Upper lobe of left lung (tissue), 6 donors: ENCODE measurements at regions not wholly inside any gene's neighbourhood (a gene's known extent, or its start where the extent isn't known, plus 50 kb on each side); places are given as distances from the start of the nearest gene placed in this dataset.

Experiments
- ATAC-seq, 2 donors: fragments of 200-7000 bp; cut with Tn5 transposase; one replicate each; pipeline ENCODE4 v1.9.1; 2022; ENCODE audit warnings: mild to moderate bottlenecking in 2 of 2, moderate library complexity in 2 of 2; ENCODE audit not compliant: low FRiP score in 2 of 2
- DNase-seq, 2 donors: peaks; one replicate each; pipeline ENCODE4 v3.0.0-alpha.2; 2019 to 2020
- H3K27ac ChIP-seq, 4 donors: fragments of 200-600 bp; sonication (generic); one replicate each; pipeline ENCODE4 v1.5.1; 2016 to 2019
- H3K27me3 ChIP-seq, 4 donors: fragments of 200-600 bp; sonication (generic); one replicate each; pipeline ENCODE4 v1.5.1; 2017 to 2019
- H3K36me3 ChIP-seq, 4 donors: fragments of 200-600 bp; sonication (generic); one replicate each; pipeline ENCODE4 v1.5.1; 2016 to 2019
- H3K4me1 ChIP-seq, 4 donors: fragments of 200-600 bp; sonication (generic); one replicate each; pipeline ENCODE4 v1.5.1; 2018 to 2019
- H3K4me3 ChIP-seq, 4 donors: fragments of 200-600 bp; sonication (generic); one replicate each; pipeline ENCODE4 v1.5.1; 2017 to 2019; ENCODE audit warnings: mild to moderate bottlenecking in 2 of 4, moderate library complexity in 1 of 4
- H3K9me3 ChIP-seq, 4 donors: fragments of 200-600 bp; sonication (generic); one replicate each; pipeline ENCODE4 v1.5.1; 2018 to 2019
- EP300 ChIP-seq, 4 donors: sonication (generic); formaldehyde crosslinking; IDR thresholded peaks; one replicate each; pipeline ENCODE4 v1.5.1; 2017; ENCODE audit warnings: antibody characterized with exemption in 4 of 4, control low read depth in 2 of 4
- POLR2A ChIP-seq, 4 donors: fragments of 450-650 bp; IDR thresholded peaks; one replicate each; pipeline ENCODE4 v1.5.1; 2016 to 2017; ENCODE audit warnings: antibody characterized with exemption in 4 of 4, mild to moderate bottlenecking in 2 of 4
- POLR2AphosphoS5 ChIP-seq, 2 donors: sonication (generic); formaldehyde crosslinking; IDR thresholded peaks; one replicate each; pipeline ENCODE4 v1.5.1; 2017; ENCODE audit warnings: antibody characterized with exemption in 2 of 2
- WGBS, 2 donors: methylation state at CpG; one replicate each; pipeline ENCODE4 v1.1.5; 2017 to 2018; 5-methylcytosine and 5-hydroxymethylcytosine counted together
- TF ChIP-seq, protein P1 (sequence below), 6 experiments: fragments of 450-650 bp in 4 of 6; fragments of 200-600 bp in 2 of 6; sonication (generic) in 2 of 6; IDR thresholded peaks; one replicate each; pipeline ENCODE4 v1.5.1; 2016 to 2019; ENCODE audit warnings: antibody characterized with exemption in 6 of 6
- donor health status: DM: no; HTN: no; CAD: no; lungs with moderate emphysema.
- donor health status: DM: no; HTN: yes; CAD: no; lungs with severe emphysema.

- 87 to 88% methylated on average over 3 of the region's 3 CpGs for WGBS, 2 donors
- Histone ChIP-seq H3K4me3 (no peak overlapping the region), H3K9me3 (no peaks in the 10 kb centered on the region), H3K27me3 (no peaks in the 10 kb centered on the region), H3K4me1 (no peaks in the 10 kb centered on the region), H3K27ac (no peak overlapping the region), H3K36me3 (no peaks in the 10 kb centered on the region)
- ATAC-seq (no peak), DNase-seq (no peak)
- TF ChIP-seq POLR2AphosphoS5 (IDR thresholded peaks at IDR 0.05) (no peak), POLR2A (IDR thresholded peaks at IDR 0.05) (no peak), EP300 (IDR thresholded peaks at IDR 0.05) (no peak)
- TF ChIP-seq, protein P1, sequence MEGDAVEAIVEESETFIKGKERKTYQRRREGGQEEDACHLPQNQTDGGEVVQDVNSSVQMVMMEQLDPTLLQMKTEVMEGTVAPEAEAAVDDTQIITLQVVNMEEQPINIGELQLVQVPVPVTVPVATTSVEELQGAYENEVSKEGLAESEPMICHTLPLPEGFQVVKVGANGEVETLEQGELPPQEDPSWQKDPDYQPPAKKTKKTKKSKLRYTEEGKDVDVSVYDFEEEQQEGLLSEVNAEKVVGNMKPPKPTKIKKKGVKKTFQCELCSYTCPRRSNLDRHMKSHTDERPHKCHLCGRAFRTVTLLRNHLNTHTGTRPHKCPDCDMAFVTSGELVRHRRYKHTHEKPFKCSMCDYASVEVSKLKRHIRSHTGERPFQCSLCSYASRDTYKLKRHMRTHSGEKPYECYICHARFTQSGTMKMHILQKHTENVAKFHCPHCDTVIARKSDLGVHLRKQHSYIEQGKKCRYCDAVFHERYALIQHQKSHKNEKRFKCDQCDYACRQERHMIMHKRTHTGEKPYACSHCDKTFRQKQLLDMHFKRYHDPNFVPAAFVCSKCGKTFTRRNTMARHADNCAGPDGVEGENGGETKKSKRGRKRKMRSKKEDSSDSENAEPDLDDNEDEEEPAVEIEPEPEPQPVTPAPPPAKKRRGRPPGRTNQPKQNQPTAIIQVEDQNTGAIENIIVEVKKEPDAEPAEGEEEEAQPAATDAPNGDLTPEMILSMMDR (IDR thresholded peaks at IDR 0.05), result no peak
These were observed 82.9 kb upstream of the WDR11 start for GRCh38 chr10:120768227-120768626.

- Histone ChIP-seq H3K4me3 (no peak overlapping the region), H3K27ac (no peak overlapping the region), H3K9me3 (no peaks in the 10 kb centered on the region), H3K36me3 (no peaks in the 10 kb centered on the region), H3K4me1 (no peaks in the 10 kb centered on the region), H3K27me3 (no peaks in the 10 kb centered on the region)
- 68 to 88% methylated on average over 4 of the region's 4 CpGs for WGBS, 2 donors
- TF ChIP-seq POLR2AphosphoS5 (IDR thresholded peaks at IDR 0.05), result no peak
- no peak for TF ChIP-seq POLR2A (IDR thresholded peaks at IDR 0.05)
- no peak for TF ChIP-seq EP300 (IDR thresholded peaks at IDR 0.05)
- TF ChIP-seq, protein P1 (IDR thresholded peaks at IDR 0.05), result no peak
- DNase-seq (no peak), ATAC-seq (no peak)
These were observed 80.7 kb upstream of the WDR11 start for GRCh38 chr10:120770496-120770895.

DNA sequence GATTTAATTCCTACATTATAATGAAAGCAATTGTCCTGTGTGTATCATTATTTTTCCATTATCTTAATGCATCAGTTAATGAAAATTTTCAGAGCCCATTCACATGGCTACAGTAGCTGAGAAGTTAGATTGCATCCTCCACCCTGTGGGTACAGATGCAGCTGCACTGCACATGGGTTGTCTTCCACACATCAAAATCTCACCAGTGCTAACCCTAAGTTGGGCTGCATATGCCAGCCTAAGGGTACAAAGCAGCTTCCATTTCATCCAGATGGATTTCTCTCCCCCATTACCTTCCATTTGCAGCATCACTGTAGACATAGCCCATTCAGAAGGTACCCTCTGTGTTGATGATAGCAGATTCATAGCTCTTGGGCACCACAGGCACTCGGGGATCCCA, 74.7 kb upstream of the WDR11 start:
- Histone ChIP-seq H3K4me1 (no peaks in the 10 kb centered on the region), H3K4me3 (no peak overlapping the region), H3K9me3 (no peaks in the 10 kb centered on the region), H3K27me3 (no peaks in the 10 kb centered on the region), H3K36me3 (no peaks in the 10 kb centered on the region), H3K27ac (no peak overlapping the region)
- TF ChIP-seq POLR2A (IDR thresholded peaks at IDR 0.05) (no peak), EP300 (IDR thresholded peaks at IDR 0.05) (no peak), POLR2AphosphoS5 (IDR thresholded peaks at IDR 0.05) (no peak)
- no peak for ATAC-seq
- DNase-seq, result no peak
- 73 to 84% methylated on average over 1 of the region's 1 CpG for WGBS, 2 donors

DNA sequence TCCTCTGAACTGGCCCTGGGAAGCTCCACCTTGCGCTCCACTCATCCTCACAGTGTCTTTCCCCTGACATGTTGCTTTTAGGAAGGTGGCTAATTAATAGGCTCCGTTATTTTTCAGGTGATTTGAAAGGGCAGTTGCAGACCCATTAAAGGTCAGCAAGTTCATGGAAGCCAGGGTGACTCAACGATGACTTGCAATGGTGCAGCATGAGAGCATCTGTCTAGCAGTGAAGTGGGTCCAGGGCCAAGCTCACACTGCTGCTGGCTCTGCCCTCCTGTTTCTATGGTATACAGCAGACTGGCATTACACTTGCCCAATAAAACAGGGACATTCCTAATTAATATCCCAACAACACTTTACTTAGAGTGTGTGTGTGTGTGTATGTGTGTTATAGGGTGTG, 68.8 kb upstream of the WDR11 start:
- Histone ChIP-seq H3K36me3 (no peaks in the 10 kb centered on the region), H3K27me3 (no peaks in the 10 kb centered on the region), H3K27ac (no peak overlapping the region), H3K9me3 (no peaks in the 10 kb centered on the region), H3K4me3 (no peak overlapping the region), H3K4me1 (no peaks in the 10 kb centered on the region)
- DNase-seq (no peak), ATAC-seq (no peak)
- TF ChIP-seq, protein P1 (IDR thresholded peaks at IDR 0.05), result no peak
- TF ChIP-seq POLR2AphosphoS5 (IDR thresholded peaks at IDR 0.05) (no peak), EP300 (IDR thresholded peaks at IDR 0.05) (no peak), POLR2A (IDR thresholded peaks at IDR 0.05) (no peak)
- 91 to 95% methylated on average over 3 of the region's 3 CpGs for WGBS, 2 donors

- TF ChIP-seq EP300 (IDR thresholded peaks at IDR 0.05) (no peak), POLR2AphosphoS5 (IDR thresholded peaks at IDR 0.05) (no peak), POLR2A (IDR thresholded peaks at IDR 0.05) (no peak)
- TF ChIP-seq, protein P1 (IDR thresholded peaks at IDR 0.05), result no peak
- DNase-seq, result no peak
- Histone ChIP-seq H3K4me1 (no peaks in the 10 kb centered on the region), H3K9me3 (no peaks in the 10 kb centered on the region), H3K36me3 (no peaks in the 10 kb centered on the region), H3K4me3 (no peak overlapping the region), H3K27me3 (no peaks in the 10 kb centered on the region), H3K27ac (no peak overlapping the region)
- no peak for ATAC-seq
- whole genome bisulfite sequencing, 2 donors, result 81% methylated on average over 5 of the region's 5 CpGs
These were observed 68.1 kb upstream of the WDR11 start for GRCh38 chr10:120783098-120783497.
